ENCODE measurements at regions not wholly inside any gene's neighbourhood (a gene's known extent, or its start where the extent isn't known, plus 50 kb on each side); places are given as distances from the start of the nearest gene placed in this dataset.

GRCh38 chr16:54822892-54823291, 107.8 kb upstream of the IRX5 start:
- no peaks in the 10 kb centered on the region for H3K4me1 ChIP-seq
- H3K36me3 ChIP-seq (ENCODE audit: insufficient read depth in 1 of 2, low read depth in 1 of 2), result no peaks in the 10 kb centered on the region
- TF ChIP-seq CTCF (IDR thresholded peaks at IDR 0.05), result no peak
- no peak overlapping the region for H3K27ac ChIP-seq
- 60 to 62% (median 61%) methylated on average over 4 of the region's 4 CpGs for WGBS, 3 donors
- H3K9me3 ChIP-seq, result no peaks in the 10 kb centered on the region
- no peak overlapping the region for H3K4me3 ChIP-seq
- DNase-seq (no peak), ATAC-seq (no peak)
- peaks cover 0 to 2% (median 0%) of the 10 kb centered on the region in 3 donors for H3K27me3 ChIP-seq (ENCODE audit: insufficient read depth in 3 of 3, low read length in 2 of 3)
- intact Hi-C loops (cut with DNase I), result no loop called here

- H3K4me3 ChIP-seq, result no peak overlapping the region
- no peaks in the 10 kb centered on the region for H3K4me1 ChIP-seq
- no peak for TF ChIP-seq CTCF (IDR thresholded peaks at IDR 0.05)
- WGBS, 3 donors, result 87 to 90% (median 89%) methylated on average over 5 of the region's 5 CpGs
- H3K27ac ChIP-seq, result no peak overlapping the region
- DNase-seq (no peak), ATAC-seq (no peak)
- H3K27me3 ChIP-seq (ENCODE audit: insufficient read depth in 3 of 3, low read length in 2 of 3), result peaks cover 0 to 2% (median 0%) of the 10 kb centered on the region in 3 donors
- H3K9me3 ChIP-seq, result no peaks in the 10 kb centered on the region
- no peaks in the 10 kb centered on the region for H3K36me3 ChIP-seq (ENCODE audit: insufficient read depth in 1 of 2, low read depth in 1 of 2)
- intact Hi-C loops (cut with DNase I), result no loop called here
Measured at GRCh38 chr16:54822492-54822891, 108.2 kb upstream of the IRX5 start.

DNA sequence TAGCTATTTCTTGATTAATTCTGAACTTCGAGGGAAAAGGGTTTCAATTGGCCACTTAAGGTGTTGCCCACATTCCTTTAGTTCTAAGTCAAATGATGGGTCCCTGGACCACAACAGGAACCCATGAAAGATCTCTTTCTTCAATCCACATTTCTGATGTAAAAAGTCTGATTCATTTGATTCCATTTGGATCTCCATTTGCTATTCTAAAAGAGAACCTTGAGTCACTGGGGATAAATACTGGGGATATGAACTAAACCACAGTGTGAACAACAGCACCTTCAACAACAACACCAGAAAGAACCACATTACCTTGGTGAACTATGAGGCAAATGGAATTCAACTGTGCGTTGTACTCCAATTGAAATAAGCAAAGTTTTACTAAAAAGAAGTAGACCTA, 108.9 kb upstream of the IRX5 start:
- Histone ChIP-seq H3K27ac (no peak overlapping the region), H3K27me3 (ENCODE audit: insufficient read depth in 3 of 3, low read length in 2 of 3) (peaks cover 0 to 2% (median 0%) of the 10 kb centered on the region in 3 donors), H3K4me1 (no peaks in the 10 kb centered on the region), H3K9me3 (no peaks in the 10 kb centered on the region), H3K4me3 (no peak overlapping the region), H3K36me3 (ENCODE audit: insufficient read depth in 1 of 2, low read depth in 1 of 2) (no peaks in the 10 kb centered on the region)
- DNase-seq (no peak), ATAC-seq (no peak)
- whole genome bisulfite sequencing, 3 donors, result 75 to 85% (median 78%) methylated on average over 2 of the region's 2 CpGs
- intact Hi-C loops (cut with DNase I), result no loop called here
- no peak for TF ChIP-seq CTCF (IDR thresholded peaks at IDR 0.05)

DNA sequence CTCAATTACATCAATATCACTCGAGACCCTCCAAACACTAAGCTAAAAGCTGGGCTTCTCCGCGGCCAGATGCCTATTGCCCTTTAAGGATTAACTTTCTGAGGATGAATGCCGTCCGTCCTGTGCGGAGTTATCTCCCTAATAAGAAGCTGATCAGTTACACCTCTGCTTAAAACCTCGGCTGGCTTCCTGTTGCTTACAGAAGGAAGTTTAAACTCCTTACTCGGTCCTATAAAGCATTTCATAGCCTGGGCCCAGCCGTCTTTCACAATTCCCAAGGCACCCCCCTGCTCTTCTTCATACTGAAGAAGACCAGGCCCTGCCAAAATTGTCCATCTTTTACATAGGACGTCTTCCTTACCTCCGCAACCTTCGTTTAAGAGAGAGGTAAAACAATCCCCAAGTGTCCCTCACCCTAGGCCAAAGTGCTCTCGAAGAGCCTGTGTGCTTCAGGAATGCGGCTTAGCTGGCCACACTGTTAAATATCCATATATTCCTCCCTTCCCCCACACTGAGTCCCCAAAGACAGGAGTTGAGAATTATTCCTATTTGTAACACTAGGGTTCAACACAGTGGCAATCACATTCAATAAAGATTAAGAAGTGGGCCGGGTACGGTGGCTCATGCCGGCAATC, 112.6 kb upstream of the IRX5 start:
- no peaks in the 10 kb centered on the region for H3K4me1 ChIP-seq
- H3K9me3 ChIP-seq, result no peaks in the 10 kb centered on the region
- no peak overlapping the region for H3K27ac ChIP-seq
- H3K36me3 ChIP-seq (ENCODE audit: insufficient read depth in 1 of 2, low read depth in 1 of 2), result no peaks in the 10 kb centered on the region
- no peak for TF ChIP-seq CTCF (IDR thresholded peaks at IDR 0.05)
- intact Hi-C loops (cut with DNase I), result loop anchor here in 1 of 2 donors (5.0 to 10.0 kb wide), 2 partner anchors 104 to 623 kb away; no protein-coding TSS in a partner anchor
- ATAC-seq (peak in 1 of 4 donors; percentile 18), DNase-seq (no peak)
- H3K27me3 ChIP-seq (ENCODE audit: insufficient read depth in 3 of 3, low read length in 2 of 3), result peaks cover 0 to 2% (median 0%) of the 10 kb centered on the region in 3 donors
- H3K4me3 ChIP-seq, result no peak overlapping the region
- WGBS, 3 donors, result 58 to 72% (median 58%) methylated on average over 17 of the region's 17 CpGs

- peaks cover 0 to 2% (median 0%) of the 10 kb centered on the region in 3 donors for H3K27me3 ChIP-seq (ENCODE audit: insufficient read depth in 3 of 3, low read length in 2 of 3)
- no peak for DNase-seq
- peak; percentile 56 for TF ChIP-seq CTCF (IDR thresholded peaks at IDR 0.05)
- no peak overlapping the region for H3K4me3 ChIP-seq
- H3K27ac ChIP-seq, result no peak overlapping the region
- H3K36me3 ChIP-seq (ENCODE audit: insufficient read depth in 1 of 2, low read depth in 1 of 2), result no peaks in the 10 kb centered on the region
- ATAC-seq, result peak in 3 of 4 donors; percentile 62 to 76 (median 73)
- whole genome bisulfite sequencing, 3 donors, result 32 to 40% (median 40%) methylated on average over 10 of the region's 10 CpGs
- H3K9me3 ChIP-seq, result no peaks in the 10 kb centered on the region
- H3K4me1 ChIP-seq, result no peaks in the 10 kb centered on the region
- intact Hi-C loops (cut with DNase I), result loop anchor here in 1 of 2 donors (5.0 to 10.0 kb wide), 2 partner anchors 105 to 623 kb away; no protein-coding TSS in a partner anchor
Measured at GRCh38 chr16:54817432-54817831, 113.2 kb upstream of the IRX5 start.

Measured in psoas muscle (tissue), 7 donors.